Renal cortex interstitium (tissue), 11 donors: ENCODE measurements at regions not wholly inside any gene's neighbourhood (a gene's known extent, or its start where the extent isn't known, plus 50 kb on each side); places are given as distances from the start of the nearest gene placed in this dataset.
"Not testable (repeated sequence)": the region's sequence is repeated elsewhere in the genome, so short reads cannot be mapped to it uniquely, and the experiment has no call there.

ENCODE experiments used
- DNase-seq, 11 donors: peaks; one replicate each; pipeline ENCODE4 v3.0.0-alpha.2; 2013; ENCODE audit warnings: low read depth in 9 of 11, low spot score in 4 of 11; ENCODE audit errors: extremely low read depth in 1 of 11

DNA sequence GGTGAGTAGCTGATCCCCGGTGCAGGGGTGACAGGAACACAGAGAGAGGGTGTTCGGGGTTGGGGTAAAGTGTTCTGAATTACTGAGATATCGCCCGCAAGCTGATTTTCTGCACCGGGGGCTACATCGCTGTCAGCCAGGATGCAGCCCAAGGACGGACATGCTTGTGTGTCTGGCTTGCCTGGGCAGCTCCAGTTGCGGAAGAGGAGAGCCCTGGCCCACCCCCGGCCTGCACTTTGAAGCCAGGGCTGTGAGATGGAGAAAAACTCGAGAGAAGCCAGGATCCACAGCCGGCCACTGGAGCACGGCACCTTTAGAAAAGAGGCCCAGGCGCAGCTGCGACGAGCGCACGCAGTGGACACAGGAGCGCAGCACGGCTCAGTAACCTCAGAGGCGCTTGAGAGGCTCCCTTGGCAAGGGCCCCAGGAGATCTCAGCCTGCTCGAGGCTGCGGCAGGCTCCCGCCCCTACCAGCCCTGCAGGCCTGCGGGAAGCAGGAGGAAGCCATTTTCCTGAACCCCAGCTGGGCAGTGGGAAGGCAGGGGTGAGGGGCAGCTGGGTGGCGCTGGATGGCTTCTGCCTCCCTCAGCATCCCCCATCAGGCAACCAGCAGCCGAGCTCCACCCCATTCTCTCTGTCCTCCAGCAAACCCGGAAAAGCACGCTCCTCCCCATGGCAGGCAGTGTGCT lies 59.2 kb downstream of the C9orf50 start:
- DNase-seq: no peak

GRCh38 chr9:129560881-129561306 lies 60.0 kb downstream of the C9orf50 start:
- no peak for DNase-seq

DNA sequence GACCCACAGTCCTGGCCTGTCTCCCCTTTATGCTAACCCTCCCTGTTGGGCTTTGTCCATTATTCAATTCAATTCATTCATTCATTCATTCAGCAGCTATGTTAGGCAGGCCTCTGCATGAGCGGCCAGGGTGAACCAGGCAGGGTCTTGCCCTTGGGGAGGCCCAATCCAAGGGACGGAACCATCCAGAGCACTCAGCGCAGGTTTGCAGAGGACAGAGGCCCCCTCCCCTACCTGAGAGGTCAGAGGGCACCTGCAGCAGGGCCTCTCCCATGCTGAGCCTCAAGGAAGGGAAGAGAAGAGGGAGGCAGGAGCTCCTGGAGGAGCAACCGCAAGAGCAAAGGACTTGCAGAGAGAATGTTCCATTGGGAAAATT lies 61.4 kb downstream of the C9orf50 start:
- no peak for DNase-seq

DNA sequence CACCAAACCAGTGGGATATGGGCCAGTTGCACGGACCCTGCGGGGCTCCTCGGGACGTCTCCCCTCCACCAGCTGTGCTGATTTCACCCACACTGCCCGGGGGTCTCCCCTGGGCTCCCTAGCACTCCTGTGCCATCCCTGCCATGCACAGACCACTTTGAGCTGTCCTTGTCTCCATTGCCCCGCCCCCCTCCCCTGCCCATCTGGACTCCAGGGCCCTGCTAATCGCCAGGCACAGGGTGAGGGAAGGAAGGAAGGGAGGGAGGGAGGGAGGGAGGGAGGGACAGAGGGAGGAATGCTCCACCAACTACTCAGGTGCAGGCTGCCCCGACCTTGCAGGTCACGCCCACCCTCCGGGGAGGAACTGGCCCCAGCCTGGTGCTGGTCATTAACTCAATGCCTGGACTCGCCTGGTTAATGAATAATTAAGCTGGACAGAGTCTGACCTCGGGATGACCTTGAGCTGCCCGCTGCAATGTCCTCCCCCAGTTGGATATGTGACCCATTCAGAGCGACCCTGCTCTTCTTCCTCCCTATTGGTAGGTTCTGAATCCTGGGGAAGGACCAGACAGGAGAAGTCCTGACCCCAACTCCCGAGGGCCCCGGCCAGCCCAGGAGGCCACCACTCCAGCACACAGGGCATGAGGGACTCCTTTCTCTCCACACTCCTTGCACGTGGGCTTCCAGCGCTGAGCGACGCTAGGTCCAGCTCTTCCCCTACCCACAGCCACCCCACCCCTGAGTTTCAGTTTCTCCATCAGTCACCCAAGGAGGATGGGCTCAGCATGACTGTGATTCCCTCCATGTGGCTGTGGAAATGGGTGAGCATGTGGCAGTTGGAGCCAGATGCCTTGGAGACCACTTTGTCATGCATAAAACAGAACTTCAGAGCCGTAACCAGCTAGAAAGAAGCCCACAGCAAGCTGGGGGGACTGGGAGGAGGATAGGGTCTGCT lies 62.1 kb downstream of the C9orf50 start:
- DNase-seq: peak in 1 of 11 donors; percentile 56

- DNase-seq: no peak
Observed at GRCh38 chr9:129558063-129558550, 62.8 kb downstream of the C9orf50 start.

GRCh38 chr9:129557192-129558036 lies 63.5 kb downstream of the C9orf50 start:
- peak in 8 of 11 donors; percentile 78 to 92 (median 86) for DNase-seq

DNA sequence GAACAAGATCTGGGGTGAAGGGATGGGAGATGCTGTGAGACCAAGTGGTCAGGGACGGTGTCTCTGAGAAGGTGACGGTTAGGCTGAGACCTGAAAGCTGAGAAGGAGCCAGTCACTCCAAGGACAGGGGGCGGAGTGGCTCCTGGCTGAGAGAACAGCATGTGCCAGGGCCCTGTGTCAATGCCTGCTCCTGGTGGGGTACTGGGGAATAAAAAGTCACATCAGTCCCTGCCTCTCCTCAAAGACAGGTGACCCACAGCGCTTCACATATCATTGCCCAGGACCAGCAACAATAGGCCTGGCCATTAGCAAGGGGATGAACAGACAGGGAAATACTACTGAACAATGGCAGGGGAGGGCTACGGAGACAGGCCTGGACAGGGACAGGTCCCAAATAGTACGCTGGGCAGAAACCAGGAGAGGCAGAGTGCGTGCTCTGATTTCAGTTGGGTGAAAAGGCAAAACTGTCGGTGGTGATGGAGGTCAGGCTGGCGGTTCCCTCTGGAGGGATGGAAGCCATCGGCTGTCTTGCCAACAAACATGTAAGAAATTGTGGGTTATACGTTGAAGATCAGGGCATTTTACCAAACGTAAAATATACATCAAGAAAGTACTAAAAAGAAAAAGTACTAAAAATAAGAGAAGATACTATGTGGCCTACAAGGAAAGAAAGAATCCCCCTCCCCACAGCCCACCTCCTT lies 64.3 kb downstream of the C9orf50 start:
- DNase-seq: no peak

GRCh38 chr9:129555512-129556215 lies 65.2 kb downstream of the C9orf50 start:
- DNase-seq: no peak

- no peak for DNase-seq
Observed at GRCh38 chr9:129554649-129555048, 66.3 kb downstream of the C9orf50 start.

GRCh38 chr9:129553277-129553676 lies 67.6 kb downstream of the C9orf50 start:
- DNase-seq: no peak

DNA sequence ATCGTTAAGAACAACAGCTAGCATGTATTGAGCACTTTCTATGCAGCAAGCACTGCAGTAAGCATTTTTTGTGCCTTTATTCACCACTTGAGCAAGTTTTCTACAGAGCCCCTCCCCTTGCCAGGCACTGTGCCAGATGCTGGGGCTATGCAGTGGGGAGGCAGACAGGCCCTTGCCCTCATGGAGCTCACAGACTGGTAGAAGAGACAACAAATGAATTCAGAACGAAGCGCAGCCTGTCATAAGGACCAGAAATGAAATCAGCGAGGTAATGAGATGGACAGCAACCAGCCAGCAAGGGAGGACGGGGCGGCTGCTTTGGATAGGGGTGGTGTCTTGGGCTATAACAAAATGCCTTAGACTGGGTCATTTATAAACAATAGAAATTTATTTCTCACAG lies 68.8 kb downstream of the C9orf50 start:
- no peak for DNase-seq

- no peak for DNase-seq
Observed at GRCh38 chr9:129551393-129551973, 69.4 kb downstream of the C9orf50 start.

- not testable (repeated sequence) for DNase-seq
Observed at GRCh38 chr9:129550977-129551376, 69.9 kb downstream of the C9orf50 start.

DNA sequence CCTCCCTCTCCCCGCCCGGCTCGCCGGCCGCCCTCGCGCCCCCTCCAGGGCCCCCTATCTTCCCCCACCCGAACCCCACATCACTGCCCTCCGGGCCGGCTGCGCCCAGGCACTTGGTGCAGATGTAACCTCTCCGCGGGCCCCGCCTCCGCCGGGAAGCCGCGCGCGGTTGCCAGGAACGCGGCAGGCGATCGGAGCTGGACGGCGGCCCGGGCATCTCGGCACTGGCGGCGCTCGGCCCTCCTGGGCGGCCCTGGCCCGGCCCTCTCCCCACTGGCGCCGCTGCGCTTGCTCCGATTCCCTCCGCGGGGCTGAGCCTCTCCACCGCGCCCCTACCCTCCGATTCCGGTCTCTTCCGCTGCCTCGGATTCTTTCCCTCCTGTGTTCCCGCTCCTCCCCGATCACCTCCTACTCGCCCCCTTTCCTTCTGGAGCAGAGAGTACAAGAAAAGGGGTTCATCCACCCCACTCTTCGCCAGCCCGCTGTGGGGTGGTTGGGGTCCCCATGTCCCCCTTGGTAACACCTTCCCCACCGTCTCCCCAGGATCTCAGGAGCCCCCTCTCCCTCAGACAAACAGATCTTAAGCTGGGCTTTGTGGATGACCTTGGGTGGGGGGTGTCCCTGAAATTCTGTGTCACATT lies 70.6 kb downstream of the C9orf50 start:
- DNase-seq: no peak

- peak in 1 of 11 donors; percentile 68 for DNase-seq
Observed at GRCh38 chr9:129549684-129550083, 71.2 kb downstream of the C9orf50 start.

DNA sequence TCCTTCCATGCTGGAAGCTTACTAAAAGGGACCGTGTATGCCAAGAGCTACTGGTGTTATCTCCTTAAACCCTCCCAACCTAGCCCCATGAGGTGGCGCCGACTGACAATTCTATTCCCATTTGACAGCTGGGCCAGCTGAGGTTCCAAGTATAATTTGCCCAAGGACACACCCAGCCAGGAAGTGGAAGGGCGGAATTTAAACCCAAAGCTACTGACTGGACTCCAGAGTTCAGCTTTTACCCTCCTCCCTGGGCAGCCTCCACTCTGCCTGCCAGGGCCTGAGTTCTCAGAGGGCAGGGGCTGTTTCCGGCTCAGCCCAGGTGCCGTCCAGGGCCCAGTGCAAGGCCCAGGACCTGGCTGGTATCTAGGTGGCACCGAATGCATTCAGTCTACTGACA lies 71.8 kb downstream of the C9orf50 start:
- no peak for DNase-seq

DNA sequence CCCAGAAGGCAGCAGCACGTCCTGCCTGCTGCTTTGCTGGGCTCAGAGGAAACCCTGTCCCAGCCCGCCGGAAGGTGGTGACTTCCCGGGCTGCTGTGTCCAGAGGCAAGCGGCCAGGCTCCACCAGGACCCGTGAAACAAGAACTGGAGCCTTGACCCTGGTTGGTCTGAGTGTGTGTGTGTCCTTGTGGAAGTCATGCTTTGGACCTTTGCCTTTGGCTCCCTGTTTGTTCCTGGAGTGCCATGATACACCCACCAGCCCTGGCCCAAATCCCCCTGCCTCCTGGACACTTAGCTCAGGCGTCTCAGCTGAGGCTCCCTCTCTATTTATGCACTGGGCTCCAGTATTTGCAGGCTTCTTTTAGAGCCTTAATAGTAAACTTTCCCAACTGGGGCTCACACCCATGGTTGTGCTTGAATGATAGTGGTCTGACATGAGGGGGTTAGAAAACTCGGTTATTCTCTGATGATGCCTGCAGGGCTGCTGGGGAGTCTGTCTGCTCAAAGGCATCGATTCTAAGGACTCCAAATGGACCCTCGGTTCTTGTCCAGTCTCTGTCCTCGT lies 72.2 kb downstream of the C9orf50 start:
- DNase-seq: no peak
